ENCODE measurements at regions not wholly inside any gene's neighbourhood (a gene's known extent, or its start where the extent isn't known, plus 50 kb on each side); places are given as distances from the start of the nearest gene placed in this dataset.

DNA sequence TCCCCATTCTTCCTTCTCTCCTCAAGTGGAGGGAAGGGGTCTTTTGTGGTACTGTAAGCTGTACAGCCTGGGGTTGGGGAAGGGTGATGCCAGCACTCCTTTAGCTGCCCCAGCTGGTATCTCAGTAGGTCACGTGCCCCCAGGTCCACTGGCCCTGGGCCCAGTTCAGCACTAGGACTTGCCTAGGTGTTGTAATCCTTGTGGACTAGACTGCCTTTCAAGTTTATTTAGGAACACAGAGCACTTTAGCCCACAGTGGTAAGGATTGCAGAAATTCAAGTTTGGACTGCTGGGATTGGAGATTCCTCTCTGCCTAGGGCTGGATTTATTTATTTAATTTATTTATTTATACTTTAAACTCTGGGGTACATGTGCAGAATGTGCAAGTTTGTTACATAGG is 569.6 kb downstream of the AACS start:
- ATAC-seq (ENCODE audit: low read depth) (no peak), DNase-seq (no peak)
- H3K4me1 Mint-ChIP-seq, result no peaks in the 10 kb centered on the region
- ChIA-PET POLR2A (no interaction called here), CTCF (no interaction called here)
- intact Hi-C loops (cut with micrococcal nuclease), result no loop called here
- TF ChIP-seq, protein P1, sequence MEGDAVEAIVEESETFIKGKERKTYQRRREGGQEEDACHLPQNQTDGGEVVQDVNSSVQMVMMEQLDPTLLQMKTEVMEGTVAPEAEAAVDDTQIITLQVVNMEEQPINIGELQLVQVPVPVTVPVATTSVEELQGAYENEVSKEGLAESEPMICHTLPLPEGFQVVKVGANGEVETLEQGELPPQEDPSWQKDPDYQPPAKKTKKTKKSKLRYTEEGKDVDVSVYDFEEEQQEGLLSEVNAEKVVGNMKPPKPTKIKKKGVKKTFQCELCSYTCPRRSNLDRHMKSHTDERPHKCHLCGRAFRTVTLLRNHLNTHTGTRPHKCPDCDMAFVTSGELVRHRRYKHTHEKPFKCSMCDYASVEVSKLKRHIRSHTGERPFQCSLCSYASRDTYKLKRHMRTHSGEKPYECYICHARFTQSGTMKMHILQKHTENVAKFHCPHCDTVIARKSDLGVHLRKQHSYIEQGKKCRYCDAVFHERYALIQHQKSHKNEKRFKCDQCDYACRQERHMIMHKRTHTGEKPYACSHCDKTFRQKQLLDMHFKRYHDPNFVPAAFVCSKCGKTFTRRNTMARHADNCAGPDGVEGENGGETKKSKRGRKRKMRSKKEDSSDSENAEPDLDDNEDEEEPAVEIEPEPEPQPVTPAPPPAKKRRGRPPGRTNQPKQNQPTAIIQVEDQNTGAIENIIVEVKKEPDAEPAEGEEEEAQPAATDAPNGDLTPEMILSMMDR (IDR thresholded peaks at IDR 0.05), result no peak
- H3K4me3 Mint-ChIP-seq, result no peak overlapping the region
- no peak overlapping the region for H3K27ac Mint-ChIP-seq
- H3K27me3 Mint-ChIP-seq, result no peaks in the 10 kb centered on the region
- H3K36me3 Mint-ChIP-seq (ENCODE audit: low read depth), result no peaks in the 10 kb centered on the region
- peaks cover 14% of the 10 kb centered on the region for H3K9me3 Mint-ChIP-seq

- CTCF ChIA-PET, result no interaction called here
- DNase-seq (no peak), ATAC-seq (ENCODE audit: low read depth) (no peak)
- TF ChIP-seq, protein P1 (IDR thresholded peaks at IDR 0.05), result no peak
- intact Hi-C loops (cut with micrococcal nuclease), result no loop called here
- H3K27me3 Mint-ChIP-seq, result no peaks in the 10 kb centered on the region
- no peaks in the 10 kb centered on the region for H3K36me3 Mint-ChIP-seq (ENCODE audit: low read depth)
- POLR2A ChIA-PET, result no interaction called here
- H3K9me3 Mint-ChIP-seq, result no peaks in the 10 kb centered on the region
- H3K4me1 Mint-ChIP-seq, result no peaks in the 10 kb centered on the region
- no peak overlapping the region for H3K27ac Mint-ChIP-seq
- H3K4me3 Mint-ChIP-seq, result no peak overlapping the region
Observed at GRCh38 chr12:125639826-125640225, 574.6 kb downstream of the AACS start.

GRCh38 chr12:125643055-125643454 is 577.8 kb downstream of the AACS start:
- DNase-seq (no peak), ATAC-seq (ENCODE audit: low read depth) (no peak)
- intact Hi-C loops (cut with micrococcal nuclease), result no loop called here
- ChIA-PET CTCF (no interaction called here), POLR2A (no interaction called here)
- TF ChIP-seq, protein P1 (IDR thresholded peaks at IDR 0.05), result no peak
- Mint-ChIP-seq H3K4me3 (no peak overlapping the region), H3K4me1 (no peaks in the 10 kb centered on the region), H3K27me3 (no peaks in the 10 kb centered on the region), H3K27ac (no peak overlapping the region), H3K9me3 (no peaks in the 10 kb centered on the region), H3K36me3 (ENCODE audit: low read depth) (no peaks in the 10 kb centered on the region)

DNA sequence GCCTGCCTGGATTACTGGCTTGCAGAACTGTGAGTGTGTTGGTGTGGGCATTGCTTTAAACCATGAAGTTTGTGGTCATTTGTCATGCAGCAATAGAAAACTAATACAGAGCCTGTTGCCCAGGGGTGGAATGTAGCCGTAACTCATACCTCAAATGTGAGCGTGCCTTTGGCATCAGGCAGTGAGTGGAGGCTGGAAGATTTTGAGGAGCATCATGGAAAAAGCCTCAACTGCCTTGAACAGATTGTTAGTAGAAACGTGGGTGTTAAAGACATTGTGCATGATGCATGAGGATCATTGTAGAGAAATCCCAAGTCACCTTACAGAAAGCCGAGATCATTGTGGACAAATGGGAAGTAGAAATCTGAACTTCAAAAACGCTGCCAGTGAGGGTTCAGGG is 580.5 kb downstream of the AACS start:
- TF ChIP-seq, protein P1 (IDR thresholded peaks at IDR 0.05), result no peak
- CTCF ChIA-PET, result no interaction called here
- Mint-ChIP-seq H3K4me1 (no peaks in the 10 kb centered on the region), H3K9me3 (no peaks in the 10 kb centered on the region), H3K4me3 (no peak overlapping the region), H3K27me3 (no peaks in the 10 kb centered on the region), H3K27ac (no peak overlapping the region), H3K36me3 (ENCODE audit: low read depth) (no peaks in the 10 kb centered on the region)
- ATAC-seq (ENCODE audit: low read depth) (no peak), DNase-seq (no peak)
- intact Hi-C loops (cut with micrococcal nuclease), result no loop called here
- POLR2A ChIA-PET, result no interaction called here

GRCh38 chr12:125650587-125650986 is 585.4 kb downstream of the AACS start:
- Mint-ChIP-seq H3K27me3 (no peaks in the 10 kb centered on the region), H3K36me3 (ENCODE audit: low read depth) (no peaks in the 10 kb centered on the region), H3K27ac (no peak overlapping the region), H3K4me1 (no peaks in the 10 kb centered on the region), H3K9me3 (no peaks in the 10 kb centered on the region), H3K4me3 (no peak overlapping the region)
- ChIA-PET CTCF (no interaction called here), POLR2A (no interaction called here)
- TF ChIP-seq, protein P1 (IDR thresholded peaks at IDR 0.05), result no peak
- ATAC-seq (ENCODE audit: low read depth) (no peak), DNase-seq (no peak)
- intact Hi-C loops (cut with micrococcal nuclease), result no loop called here

Data from activated B cell treated with CpG ODN at 0.5 μM for 24 hours (primary cell).